ENCODE measurements at regions not wholly inside any gene's neighbourhood (a gene's known extent, or its start where the extent isn't known, plus 50 kb on each side); places are given as distances from the start of the nearest gene placed in this dataset.
A peak's percentile ranks its signal among the peaks of the same experiment; 100 is the strongest.

DNA sequence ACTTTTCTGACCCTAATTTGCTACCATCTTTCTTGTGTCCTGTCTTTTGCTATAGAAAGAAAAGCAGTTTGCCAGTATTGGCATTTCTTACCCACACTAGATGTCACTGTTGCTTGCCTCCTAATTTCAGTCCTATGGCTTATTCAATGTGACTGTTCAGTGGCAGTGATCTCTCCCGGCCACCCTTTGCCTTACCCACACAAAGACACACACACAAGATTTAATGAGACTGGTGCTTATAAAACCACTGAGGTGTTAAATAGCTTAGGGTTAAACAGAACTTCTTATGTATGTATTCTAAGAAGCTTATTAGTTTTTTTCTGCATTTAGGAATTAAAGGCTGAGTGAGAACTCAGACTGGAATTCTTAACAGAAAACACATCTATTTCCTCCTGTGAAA, 233.6 kb upstream of the ASCC3 start:
- Histone ChIP-seq H3K27me3 (ENCODE audit: insufficient read depth, low read length) (no peaks in the 10 kb centered on the region), H4K8ac (replicated peaks; ENCODE audit: insufficient read length, low read depth, low read length) (no peak overlapping the region), H2BK5ac (ENCODE audit: insufficient read length, low read length) (no peak overlapping the region), H3K9ac (ENCODE audit: extremely low read depth, insufficient read length, low read length) (no peak overlapping the region), H3K79me2 (ENCODE audit: insufficient read depth, low read length) (no peaks in the 10 kb centered on the region), H3K23ac (ENCODE audit: insufficient read length, low read depth, low read length) (no peak overlapping the region), H2AK5ac (ENCODE audit: insufficient read length, low read length) (no peak overlapping the region), H3K4me2 (ENCODE audit: insufficient read depth, insufficient read length, low read length) (no peak overlapping the region), H3K79me1 (ENCODE audit: insufficient read depth, low read depth, low read length, poor library complexity, severe bottlenecking) (no peaks in the 10 kb centered on the region), H3K14ac (ENCODE audit: insufficient read depth, low read length) (no peak overlapping the region), H3K9me3 (ENCODE audit: control insufficient read depth, low read depth, low read length) (no peaks in the 10 kb centered on the region), H3T11ph (ENCODE audit: low read length) (no peak overlapping the region), H2AFZ (ENCODE audit: low read length) (no peak overlapping the region), H3K4ac (ENCODE audit: low read depth, low read length) (no peak overlapping the region), H4K91ac (ENCODE audit: insufficient read length, low read depth, low read length) (no peak overlapping the region), H2BK12ac (ENCODE audit: insufficient read length, low read depth, low read length) (no peak overlapping the region), H3K4me1 (ENCODE audit: insufficient read depth, low read length) (no peaks in the 10 kb centered on the region), H3K23me2 (ENCODE audit: insufficient read length, low read depth, low read length, poor library complexity, severe bottlenecking) (no peaks in the 10 kb centered on the region), H4K20me1 (ENCODE audit: control insufficient read depth, insufficient read depth, insufficient read length) (no peaks in the 10 kb centered on the region), H2BK20ac (ENCODE audit: low read depth, low read length, poor library complexity, severe bottlenecking) (no peak overlapping the region), H3K56ac (ENCODE audit: insufficient read length, low read depth, low read length) (no peak overlapping the region), H2BK15ac (ENCODE audit: low read depth, low read length) (no peak overlapping the region), H4K5ac (ENCODE audit: insufficient read length, low read depth, low read length) (no peak overlapping the region), H2BK120ac (ENCODE audit: low read depth, low read length, poor library complexity, severe bottlenecking) (no peak overlapping the region), H3K27ac (ENCODE audit: insufficient read length, low read depth, low read length) (no peak overlapping the region), H3K18ac (ENCODE audit: insufficient read length, low read depth, low read length) (no peak overlapping the region)
- Mint-ChIP-seq H3K27ac (no peak overlapping the region), H3K4me1 (peaks cover 11 to 16% of the 10 kb centered on the region in 2 experiments), H3K27me3 (ENCODE audit: low read depth) (no peaks in the 10 kb centered on the region), H3K4me3 (no peak overlapping the region), H3K36me3 (ENCODE audit: insufficient read depth in 1 of 3, low read depth in 3 of 3) (no peaks in the 10 kb centered on the region), H3K9me3 (no peaks in the 10 kb centered on the region)
- TF ChIP-seq, protein P1, sequence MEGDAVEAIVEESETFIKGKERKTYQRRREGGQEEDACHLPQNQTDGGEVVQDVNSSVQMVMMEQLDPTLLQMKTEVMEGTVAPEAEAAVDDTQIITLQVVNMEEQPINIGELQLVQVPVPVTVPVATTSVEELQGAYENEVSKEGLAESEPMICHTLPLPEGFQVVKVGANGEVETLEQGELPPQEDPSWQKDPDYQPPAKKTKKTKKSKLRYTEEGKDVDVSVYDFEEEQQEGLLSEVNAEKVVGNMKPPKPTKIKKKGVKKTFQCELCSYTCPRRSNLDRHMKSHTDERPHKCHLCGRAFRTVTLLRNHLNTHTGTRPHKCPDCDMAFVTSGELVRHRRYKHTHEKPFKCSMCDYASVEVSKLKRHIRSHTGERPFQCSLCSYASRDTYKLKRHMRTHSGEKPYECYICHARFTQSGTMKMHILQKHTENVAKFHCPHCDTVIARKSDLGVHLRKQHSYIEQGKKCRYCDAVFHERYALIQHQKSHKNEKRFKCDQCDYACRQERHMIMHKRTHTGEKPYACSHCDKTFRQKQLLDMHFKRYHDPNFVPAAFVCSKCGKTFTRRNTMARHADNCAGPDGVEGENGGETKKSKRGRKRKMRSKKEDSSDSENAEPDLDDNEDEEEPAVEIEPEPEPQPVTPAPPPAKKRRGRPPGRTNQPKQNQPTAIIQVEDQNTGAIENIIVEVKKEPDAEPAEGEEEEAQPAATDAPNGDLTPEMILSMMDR (conservative IDR thresholded peaks at IDR 0.05): peak; percentile 66
- no peak for DNase-seq
- no CpG with 5 or more reads among the region's 1 CpG for WGBS (ENCODE audit: extremely low coverage, insufficient read length, low lambda C conversion rate)

Measured in H9 (cell line).